HG03565 (cell line): ENCODE measurements at regions not wholly inside any gene's neighbourhood (a gene's known extent, or its start where the extent isn't known, plus 50 kb on each side); places are given as distances from the start of the nearest gene placed in this dataset.

ENCODE experiments used
- ATAC-seq: cut with Tn5 transposase; IDR thresholded peaks from one replicate; pipeline ENCODE4 v1.9.1; 2021; ENCODE audit warnings: mild to moderate bottlenecking, moderate library complexity; ENCODE audit not compliant: unreplicated experiment

DNA sequence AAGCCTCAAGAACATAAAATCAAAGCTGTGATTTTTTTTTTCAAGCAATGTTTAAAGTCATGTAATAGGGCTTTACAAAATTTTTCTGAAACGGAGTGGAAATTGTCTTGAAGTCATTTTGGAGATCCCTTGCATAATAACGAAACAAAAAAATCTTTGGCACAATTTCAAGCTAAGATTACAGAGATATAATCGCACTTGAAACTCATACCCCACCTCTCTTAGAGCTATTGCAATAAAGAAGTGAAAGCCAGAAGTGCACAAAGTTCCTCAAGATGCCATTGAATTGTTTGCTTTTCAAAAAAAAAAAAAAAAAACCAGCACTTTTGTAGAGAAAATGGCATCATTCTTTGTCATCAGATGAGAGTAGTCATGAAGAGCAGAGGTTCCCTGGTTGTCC, 152.3 kb downstream of the PAX3 start:
- no peak for ATAC-seq

DNA sequence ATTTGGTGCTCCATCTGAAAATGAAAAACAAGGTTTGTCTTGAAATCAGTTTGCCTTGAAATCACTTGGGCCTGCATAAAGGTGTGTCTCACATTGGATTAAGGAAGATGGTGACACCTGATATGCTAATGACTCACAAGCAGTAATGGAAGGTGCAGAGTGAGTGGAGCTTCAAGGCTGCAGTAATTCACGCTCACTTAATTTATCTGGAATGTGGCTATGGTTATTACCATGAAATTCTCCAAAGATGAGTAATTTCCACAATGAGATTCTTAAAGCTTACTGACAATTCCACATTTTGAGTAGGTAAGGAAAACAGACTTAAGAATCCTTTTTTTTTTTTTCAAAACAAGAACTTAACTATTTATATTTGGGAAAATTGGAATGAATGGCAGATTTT, 156.8 kb downstream of the PAX3 start:
- ATAC-seq: no peak

DNA sequence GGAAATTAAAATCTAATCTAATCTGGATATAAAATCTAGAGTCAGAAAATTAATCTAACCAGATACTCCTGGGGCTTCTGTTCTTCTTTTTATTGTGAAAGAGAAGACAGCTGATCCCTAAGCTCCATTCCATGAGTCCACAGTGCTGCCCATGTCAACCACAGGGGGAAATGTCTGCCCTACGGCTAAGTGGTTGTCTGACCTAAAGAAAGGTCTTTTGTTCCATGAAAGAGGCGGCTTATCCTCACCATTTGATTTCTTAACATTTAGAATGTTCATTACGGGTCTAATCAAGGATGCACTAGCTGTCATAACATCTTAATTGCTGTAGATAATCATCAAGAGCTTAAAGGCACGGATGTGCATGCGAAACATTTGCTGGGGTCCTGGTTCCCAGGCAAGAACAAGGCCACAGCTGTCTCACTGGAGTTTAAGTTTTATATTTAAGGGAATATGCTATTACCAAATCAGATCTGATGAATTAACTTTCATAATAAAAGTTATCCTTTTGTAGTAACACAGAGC, 162.6 kb downstream of the PAX3 start:
- ATAC-seq: no peak

DNA sequence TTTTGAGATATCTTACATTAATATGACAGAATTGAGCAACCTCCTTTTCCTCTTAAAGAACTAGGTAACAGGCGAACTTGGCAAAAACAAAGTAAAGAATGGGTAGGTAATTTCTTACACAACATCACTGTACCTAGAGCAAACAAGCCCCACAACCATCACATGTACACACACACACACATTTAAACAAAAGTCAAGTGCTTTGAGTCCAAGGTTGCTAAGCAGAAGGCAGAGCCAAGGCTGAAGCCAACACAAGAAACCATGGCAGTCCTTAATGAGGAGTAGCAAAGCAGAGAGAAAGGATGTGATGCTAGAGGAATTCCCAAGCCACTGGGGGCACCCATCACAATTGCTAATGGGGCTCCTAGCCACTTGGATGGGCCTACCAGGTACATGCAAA, 164.1 kb downstream of the PAX3 start:
- ATAC-seq: no peak

DNA sequence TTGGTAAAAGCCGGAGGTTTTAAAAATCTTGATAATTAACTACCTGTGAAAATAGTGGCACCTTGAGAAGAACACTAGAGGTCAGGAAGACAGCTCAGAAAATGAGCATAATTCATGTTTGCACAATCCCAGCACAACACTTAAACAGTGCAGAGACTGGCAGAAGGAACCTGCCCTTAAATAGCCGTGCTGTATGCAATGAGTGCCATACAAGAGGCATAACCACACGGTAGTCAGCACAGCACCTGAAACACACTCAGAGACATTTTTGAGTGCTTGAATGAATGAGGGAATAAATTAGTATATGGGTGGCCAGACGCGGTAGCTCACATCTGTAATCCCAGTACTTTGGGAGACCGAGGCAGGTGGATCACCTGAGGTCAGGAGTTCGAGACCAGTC, 164.9 kb downstream of the PAX3 start:
- no peak for ATAC-seq

DNA sequence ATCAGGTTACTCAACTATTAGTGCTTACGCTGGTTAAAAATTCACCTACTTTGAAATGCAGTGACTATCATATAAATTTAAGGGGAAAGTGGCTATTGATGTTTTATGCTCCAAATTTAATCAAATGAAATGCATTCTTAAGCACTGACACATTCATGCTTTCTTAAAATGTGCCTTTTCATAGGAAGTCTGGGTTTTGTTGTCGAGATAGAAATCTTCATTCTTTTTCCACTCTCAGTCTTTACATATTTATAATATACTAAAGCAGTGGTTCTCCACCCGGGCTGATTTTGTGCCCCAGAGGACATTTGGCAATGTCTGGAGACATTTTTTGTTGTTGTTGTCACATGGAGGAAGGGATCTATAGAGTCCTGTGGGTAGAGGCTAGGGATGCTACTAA, 167.9 kb downstream of the PAX3 start:
- ATAC-seq: no peak

DNA sequence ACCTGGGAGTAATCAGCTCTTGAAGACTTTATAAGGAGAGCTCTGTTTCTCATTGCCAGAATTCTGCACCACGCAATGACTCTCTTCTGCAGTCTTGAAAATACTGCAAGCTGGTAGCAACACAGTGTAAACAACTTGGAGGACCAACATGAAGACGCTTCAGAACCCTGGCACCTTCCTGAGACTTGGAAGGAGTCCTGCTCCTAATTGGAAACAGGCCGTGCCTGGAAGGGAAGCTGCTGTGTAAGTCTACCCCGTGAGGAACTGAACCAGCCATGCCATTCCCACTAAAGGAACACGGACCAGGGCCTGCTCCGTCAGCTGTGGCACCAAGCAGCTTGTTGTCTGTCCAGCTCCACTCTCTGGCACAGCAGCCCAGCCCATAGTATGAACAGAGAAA, 171.1 kb downstream of the PAX3 start:
- ATAC-seq: no peak

DNA sequence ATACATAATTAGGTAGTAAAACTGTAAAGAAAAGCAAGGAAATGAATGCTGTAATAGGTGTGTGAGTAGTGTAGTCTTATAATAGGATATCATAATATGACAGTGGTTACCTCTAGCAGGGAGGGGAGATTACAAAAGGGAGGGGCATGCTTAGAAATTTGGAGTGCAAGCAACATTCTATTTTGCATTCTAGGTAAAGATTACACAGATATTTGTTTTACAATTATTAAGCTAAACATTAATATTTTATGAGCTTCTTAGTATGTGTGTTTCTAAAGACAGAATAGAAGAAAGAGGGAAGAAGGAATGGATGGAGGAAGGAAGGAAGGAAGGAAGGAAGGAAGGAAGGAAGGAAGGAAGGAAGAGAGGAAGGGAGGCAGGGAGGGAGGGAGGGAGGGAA, 177.9 kb downstream of the PAX3 start:
- ATAC-seq: no peak

DNA sequence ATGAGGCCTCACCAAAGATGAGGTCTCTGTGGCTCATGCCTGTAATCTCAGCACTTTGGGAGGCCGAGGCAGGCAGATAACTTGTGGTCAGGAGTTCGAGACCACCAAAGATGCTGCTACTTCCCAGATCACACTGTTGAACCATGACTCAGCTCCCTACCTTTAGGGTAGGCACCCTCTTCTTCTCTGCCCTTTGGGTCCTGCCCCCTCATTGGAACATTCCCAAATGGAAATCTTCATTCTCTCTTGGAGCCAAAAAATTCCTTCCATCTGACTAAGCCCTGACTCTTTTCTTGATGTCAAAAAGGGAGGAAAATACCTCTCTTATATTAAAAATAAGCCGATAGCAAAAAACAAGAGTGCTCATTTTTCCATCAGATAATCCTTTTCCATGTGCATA, 183.5 kb downstream of the PAX3 start:
- ATAC-seq: no peak

DNA sequence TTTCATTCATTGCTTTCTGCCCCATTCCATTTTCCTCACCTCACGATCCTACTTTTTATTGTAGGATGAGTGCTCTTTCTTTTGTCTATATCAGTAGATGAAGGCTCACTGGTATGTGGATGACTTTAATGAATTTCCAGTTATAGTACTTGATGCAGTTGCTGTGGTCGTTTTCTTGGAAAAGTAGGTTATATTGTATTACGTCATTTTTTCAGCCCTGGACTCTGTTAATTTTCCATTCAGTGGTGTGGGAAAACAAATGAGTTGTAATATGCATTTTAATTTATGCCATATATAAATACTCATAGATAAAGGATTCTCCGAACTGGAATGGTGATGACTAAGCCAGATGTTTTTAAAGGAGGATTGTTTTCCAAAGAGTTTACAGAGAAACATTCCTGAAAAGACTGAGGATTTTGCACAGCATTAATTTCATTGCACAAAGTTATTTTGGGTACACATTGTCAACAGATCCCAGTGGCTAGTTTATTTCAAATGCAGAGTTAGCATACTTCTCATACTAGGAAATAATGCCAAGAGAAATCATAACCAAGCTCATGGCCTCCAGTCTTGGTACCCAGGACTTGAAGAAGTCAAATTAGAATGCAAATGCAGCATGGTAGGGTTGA, 189.7 kb downstream of the PAX3 start:
- ATAC-seq: no peak

DNA sequence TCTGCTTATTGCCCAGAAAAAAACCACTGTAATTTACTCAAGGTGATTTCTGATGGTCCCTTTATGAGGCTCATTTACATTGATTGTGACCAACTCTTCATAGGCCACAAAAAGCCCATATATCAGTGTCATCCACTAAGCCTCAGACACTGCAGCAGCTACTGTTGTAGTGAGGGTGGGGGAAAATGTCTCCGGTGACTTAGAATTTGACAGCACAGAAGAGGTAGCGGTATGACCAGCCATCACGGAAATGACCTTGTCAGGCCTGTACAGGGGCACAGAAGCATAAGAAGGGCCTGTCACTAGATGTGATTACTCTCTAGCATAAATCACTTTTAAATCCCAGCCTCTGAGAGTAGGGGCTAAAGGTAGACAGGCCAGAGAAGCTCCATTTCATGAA, 190.3 kb downstream of the PAX3 start:
- ATAC-seq: no peak

DNA sequence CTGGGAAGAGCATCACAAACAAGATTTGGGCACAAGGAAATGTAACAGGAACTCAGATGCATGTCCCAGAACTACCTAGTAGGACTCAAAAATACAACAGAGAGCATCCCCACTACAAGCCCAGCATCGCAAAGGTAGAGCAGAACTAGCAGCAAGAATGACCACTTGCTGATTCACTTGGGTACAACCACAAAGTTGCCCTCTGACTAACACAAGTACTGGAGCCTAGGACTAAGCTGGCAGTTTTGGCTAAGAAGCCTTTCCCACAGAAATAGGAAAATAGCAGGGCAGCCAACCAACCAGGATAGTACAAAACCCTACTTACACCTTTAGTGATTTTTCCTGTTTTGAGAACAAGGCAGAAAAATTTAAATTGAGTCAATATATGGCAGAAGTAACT, 193.8 kb downstream of the PAX3 start:
- ATAC-seq: no peak

DNA sequence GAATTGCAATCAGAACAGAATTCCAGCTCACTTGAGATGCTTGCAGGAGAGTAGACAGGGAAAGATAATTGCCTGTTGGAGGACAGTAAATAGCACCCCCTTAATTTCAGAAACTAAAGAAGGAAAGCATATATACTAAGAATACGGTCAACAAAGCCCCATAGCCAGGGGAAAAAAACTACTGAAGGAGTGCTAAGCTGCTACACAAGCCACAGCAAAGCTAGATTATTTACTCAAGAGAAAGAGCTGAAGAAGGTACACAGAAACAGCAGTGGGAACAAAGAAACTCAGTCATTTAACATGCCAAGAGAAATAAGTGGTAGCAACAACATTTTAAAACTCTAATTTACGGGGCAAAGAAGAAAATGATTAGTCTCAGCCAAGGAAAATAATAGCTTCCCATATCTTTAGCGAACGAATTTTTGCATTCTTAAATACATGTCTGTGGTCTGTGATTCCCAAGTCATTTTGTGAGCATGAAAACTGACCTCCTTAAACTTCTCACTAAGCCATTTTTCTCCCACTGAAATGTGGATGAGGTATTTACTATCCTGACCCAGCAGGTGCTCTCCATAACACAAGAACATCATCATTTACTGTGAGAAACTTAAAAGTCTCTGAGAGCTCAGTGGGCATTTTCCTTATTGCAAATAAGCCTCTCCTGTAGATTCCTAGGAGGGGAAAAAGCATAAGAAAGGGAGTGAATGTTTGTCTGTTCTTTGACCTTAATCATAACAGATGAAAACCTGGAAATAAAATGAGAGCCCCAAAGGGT, 196.0 kb downstream of the PAX3 start:
- ATAC-seq: no peak

DNA sequence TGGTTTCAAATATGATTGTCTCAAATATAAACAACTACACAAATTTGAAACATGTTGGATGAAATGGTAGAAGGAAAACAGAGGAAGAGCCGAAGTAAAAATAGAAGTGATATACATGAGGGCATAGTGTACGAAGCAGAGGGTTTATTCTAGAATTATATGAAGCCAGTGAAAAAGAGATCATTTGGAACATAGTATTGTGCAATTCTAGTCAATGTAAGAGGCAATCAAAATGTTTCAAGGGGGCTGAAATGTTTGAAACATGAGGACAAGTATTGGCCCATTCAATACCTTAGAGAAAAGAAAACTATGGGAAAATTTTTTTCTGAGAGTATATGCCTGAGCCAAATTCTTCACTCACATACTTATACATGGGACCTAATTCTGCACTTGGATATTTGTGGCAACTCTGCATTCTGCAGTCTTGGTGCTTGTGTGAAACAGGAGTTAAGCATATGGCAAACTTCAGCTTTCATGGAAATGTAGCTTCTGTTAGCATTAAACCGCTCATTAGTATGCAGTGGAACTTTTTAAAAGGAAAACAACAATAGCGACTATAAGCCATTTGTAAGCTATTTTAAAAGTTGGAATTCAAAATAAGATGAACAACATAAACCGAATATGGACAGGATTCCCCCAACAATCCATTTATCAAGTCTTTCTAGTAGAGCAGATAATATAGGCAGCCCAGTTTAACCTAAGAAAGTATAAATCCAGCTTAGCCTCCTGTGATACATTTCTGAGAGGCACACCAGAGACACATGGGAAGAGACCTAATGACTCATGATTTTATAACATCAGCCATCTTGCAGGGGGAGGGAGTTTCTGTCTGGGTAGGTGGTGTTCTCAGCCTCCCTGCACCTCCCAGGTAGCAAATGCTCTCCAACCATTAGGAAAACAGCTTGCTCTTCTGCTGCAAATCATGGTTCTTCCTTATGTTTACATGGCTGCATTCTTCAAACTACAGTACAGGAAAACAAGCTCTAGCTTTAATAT, 197.8 kb downstream of the PAX3 start:
- ATAC-seq: no peak

DNA sequence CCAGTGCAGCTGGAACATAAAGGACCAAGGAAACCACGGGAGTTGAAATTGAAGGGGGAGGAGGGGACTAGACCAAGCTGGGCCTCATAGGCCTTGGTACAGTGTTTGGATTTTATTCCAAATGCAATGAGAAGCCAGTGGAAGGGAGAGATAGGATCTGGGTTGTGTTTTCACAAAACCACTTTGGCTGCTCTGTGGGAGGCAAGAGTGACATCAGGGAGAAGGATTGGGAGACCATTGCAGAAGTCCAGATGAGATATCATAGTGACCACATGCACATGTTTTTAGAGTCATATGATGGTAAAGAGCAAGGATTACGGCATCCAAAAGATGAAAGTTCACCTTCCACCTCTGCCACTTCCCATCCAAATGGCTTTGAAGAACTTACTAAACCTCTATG, 210.2 kb downstream of the PAX3 start:
- ATAC-seq: no peak

DNA sequence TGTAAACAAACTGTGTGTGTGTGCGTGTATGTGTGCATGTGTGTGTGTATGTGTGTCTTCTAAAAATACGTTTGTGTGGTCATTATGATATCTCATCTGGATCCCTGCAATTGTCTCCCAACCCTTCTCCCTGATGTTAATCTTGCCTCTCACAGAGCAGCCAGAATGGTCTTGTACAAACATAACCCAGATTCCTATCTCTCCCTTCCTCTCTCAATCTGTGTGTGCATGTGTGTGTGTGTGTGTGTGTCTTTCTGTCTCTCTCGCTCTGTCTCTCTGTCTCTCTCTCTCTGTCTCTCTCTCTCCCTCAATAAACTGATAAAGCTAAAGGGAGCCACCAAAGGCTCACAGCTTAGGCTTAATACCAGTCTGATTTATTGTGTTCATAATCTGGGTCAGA, 210.8 kb downstream of the PAX3 start:
- ATAC-seq: no peak

DNA sequence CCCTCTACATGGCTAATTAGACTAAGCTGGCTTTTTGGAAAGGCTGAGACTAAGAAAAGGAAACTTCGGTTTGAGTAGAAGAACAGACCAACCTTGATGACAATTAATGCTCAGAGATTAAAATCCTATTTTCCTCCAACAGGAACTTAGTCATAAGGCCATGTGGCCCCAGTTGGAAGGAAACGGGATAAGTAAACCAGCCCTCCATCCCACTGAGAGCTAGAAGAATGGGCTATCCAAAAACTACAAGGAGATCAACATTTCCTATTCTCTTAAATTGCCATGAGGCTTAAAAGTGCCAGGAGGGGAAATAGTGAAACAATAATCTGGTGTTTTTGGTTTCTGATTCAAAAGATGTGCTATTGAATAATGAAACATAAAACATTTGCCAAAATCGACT, 216.6 kb downstream of the PAX3 start:
- no peak for ATAC-seq

DNA sequence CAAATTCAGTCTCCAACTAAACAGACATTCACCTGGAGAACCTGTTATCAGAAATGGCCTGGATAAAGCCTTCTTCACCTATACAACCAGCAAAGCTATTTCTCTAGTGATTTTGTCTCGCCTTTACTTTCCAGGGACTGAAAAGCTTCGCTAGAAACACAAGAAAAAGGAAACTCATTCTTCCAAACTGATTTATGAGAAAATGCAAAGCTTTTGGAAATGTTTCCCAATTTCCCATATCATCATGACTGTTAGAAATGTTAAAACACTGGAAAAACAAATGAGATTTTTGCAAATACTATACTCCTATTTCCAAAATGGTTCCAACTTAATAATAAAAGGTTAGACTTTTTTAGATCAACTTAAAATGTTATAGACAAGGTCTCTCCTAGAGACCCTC, 218.7 kb downstream of the PAX3 start:
- no peak for ATAC-seq

DNA sequence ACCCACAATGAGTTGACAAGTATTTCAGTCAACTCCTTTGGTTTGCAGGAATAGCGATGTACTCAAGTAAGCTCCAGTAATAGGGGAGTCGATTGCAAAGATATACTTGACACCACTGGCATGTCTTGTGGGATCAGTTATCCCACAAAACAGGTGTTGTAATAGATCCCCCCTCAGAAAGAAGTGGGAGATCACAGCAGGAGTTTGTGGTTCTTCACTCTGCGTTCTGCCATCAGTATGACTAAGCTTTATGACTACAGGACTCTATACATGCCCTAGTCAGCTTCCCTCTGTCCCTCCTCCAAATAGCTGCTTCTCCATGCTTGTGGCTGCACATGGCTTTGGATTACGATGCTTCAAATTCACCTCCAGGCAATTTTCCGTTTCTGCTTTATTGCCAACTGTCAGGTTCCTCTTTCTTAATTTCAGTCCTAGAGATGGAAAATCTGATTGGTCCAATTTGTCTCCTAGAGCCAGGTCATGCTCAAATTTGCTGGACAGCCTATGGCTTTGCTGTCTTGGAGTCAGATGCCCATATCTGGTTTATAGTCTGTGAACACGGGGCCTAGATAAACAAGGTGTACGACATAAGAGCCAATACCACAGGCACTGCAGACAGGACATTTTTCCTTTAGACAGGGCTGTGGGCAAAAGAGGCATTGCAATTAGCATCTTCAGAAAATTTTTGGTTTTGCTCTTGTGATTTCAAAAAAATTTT, 221.7 kb downstream of the PAX3 start:
- no peak for ATAC-seq

DNA sequence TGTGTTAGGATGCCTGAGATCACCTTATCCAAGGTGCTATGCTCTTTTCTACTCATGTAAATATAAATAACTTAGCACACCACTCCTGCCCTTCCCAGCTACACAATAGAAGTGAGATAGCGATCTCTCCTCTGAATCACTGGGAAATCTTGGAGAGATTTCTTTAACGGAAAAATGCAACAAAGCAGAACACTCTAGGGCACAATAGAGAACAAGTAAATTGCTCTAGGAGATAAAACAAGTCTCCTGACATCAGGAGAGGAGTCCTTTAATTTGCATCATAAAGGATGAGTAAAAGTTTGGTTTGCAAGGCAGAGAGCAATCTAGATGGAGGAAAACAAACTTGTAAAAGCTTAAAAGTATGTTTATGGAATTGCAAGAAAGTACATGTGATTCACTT, 224.1 kb downstream of the PAX3 start:
- no peak for ATAC-seq

DNA sequence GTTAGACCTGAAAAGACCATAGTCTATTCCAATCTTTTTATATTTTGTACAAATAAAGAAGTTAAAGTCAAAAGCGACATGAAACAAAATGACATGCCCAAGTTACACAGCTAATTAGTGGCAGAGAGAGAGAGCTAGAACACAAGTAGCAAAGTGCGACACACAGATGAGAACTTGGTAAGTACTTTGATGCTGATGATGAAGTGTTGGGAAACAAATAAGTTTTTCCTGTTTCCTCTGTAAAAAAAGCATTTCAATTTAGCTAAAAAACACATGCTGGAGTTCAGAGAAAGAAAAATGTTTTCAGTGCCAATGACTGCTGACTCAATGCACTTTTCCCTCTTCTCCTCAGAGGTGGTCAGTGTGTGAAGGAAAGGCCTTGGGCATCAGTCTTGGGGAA, 226.9 kb downstream of the PAX3 start:
- ATAC-seq: no peak
